Fibroblast of lung (primary cell): ENCODE measurements at regions not wholly inside any gene's neighbourhood (a gene's known extent, or its start where the extent isn't known, plus 50 kb on each side); places are given as distances from the start of the nearest gene placed in this dataset.
"Not testable (repeated sequence)": the region's sequence is repeated elsewhere in the genome, so short reads cannot be mapped to it uniquely, and the experiment has no call there.

ENCODE experiments used
- CTCF ChIP-seq, 2 donors: IDR thresholded peaks in 1 of 2; conservative IDR thresholded peaks in 1 of 2; 1 replicate in 1 of 2; 2 replicates in 1 of 2; pipeline ENCODE4 v1.5.1; 2011 to 2012; ENCODE audit warnings: low read length in 2 of 2, control low read depth in 1 of 2, inconsistent platforms in 1 of 2, low read depth in 1 of 2, mild to moderate bottlenecking in 1 of 2
- EZH2 ChIP-seq: IDR thresholded peaks from 2 replicates; pipeline ENCODE4 v1.5.1; 2012; ENCODE audit warnings: low read length, control low read depth, mild to moderate bottlenecking; ENCODE audit errors: missing control alignments

DNA sequence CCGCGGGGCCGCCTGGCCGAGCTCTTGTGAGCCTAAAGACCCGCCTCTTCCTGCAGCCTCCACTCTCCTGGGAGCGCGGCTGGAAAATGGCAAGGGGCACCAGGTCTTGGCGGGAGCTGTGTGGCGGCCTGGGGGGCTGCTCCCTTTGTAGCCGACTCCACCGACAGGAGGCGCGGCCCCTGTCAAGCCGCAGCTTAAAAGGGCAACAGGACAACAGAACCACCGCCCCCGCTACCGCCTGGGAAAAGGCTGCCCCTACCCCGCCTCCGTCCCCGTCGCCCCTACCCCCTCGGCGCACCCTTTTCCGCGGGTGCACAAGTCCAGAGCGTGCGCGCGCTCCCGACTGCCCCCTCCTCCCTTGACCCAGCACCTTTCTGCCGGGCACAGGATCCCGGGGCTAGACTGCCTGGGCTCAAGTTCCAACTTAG, 60.3 kb downstream of the GOLGA8K start:
- TF ChIP-seq CTCF (conservative IDR thresholded peaks at IDR 0.05 in 1 of 2, IDR thresholded peaks at IDR 0.05 in 1 of 2; ENCODE audit: low read depth in 1 of 2, low read length in 2 of 2); EZH2: not testable (repeated sequence)
